ENCODE measurements at regions not wholly inside any gene's neighbourhood (a gene's known extent, or its start where the extent isn't known, plus 50 kb on each side); places are given as distances from the start of the nearest gene placed in this dataset.

DNA sequence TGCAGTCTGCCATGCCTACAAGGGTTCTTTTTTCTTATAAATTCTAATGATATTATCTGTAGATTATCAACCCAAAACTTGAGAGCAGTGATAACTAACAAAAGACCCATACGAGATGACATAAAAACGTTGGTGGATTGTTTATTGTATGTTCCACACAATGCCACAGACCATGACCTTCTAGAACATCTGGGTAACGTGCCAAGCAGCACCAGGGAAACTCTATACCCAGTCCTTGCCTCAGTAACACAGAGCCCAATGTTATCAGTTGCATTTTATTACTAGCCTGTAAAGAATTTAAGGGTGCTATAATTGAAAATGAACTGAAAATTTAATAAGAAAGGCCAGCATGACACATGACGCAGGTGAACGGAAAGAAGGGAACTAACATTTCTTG lies 99.1 kb upstream of the UGP2 start:
- CTCF ChIA-PET = interaction anchor here (1.0 kb wide), 1 partner anchor 119 kb away, joined by 3 read pairs; no protein-coding TSS in a partner anchor
- peak overlapping the region; percentile 25 to 73; a peak in 3 of 4 replicates for H3K27ac ChIP-seq (ENCODE audit: low read depth in 2 of 2, low read length in 1 of 2)
- POLR2A ChIA-PET = no interaction called here
- H3K4me2 ChIP-seq = peak overlapping the region; percentile 39; the same call in 1 of the 2 replicates
- H3K9ac ChIP-seq = no peak overlapping the region
- TF ChIP-seq SMC3 (IDR thresholded peaks at IDR 0.05; ENCODE audit: low read depth, low read length) = no peak
- no peaks in the 10 kb centered on the region for H3K9me3 ChIP-seq
- H2AFZ ChIP-seq (ENCODE audit: low read depth) = no peak overlapping the region
- H4K20me1 ChIP-seq (ENCODE audit: insufficient read depth) = no peaks in the 10 kb centered on the region
- peaks cover 29 to 30% of the 10 kb centered on the region in 2 experiments; a peak in 3 of 4 replicates for H3K4me1 ChIP-seq (ENCODE audit: control insufficient read depth in 1 of 2, insufficient read depth in 2 of 2, low read depth in 1 of 2, low read length in 1 of 2)
- H3K79me2 ChIP-seq (ENCODE audit: insufficient read depth) = no peaks in the 10 kb centered on the region; the same call in 1 of the 2 replicates
- H3F3A ChIP-seq (replicated peaks; ENCODE audit: insufficient read depth) = peaks cover 11% of the 10 kb centered on the region
- H3K27me3 ChIP-seq (ENCODE audit: insufficient read depth) = no peaks in the 10 kb centered on the region
- 77% methylated on average over 5 of the region's 5 CpGs for WGBS (ENCODE audit: low lambda C conversion rate)
- no peak for DNase-seq
- peaks cover 0 to 2% of the 10 kb centered on the region in 2 experiments for H3K36me3 ChIP-seq (replicated peaks in 1 of 2; ENCODE audit: control insufficient read depth in 1 of 2, insufficient read depth in 2 of 2, low read length in 1 of 2)
- no peak overlapping the region for H3K4me3 ChIP-seq (ENCODE audit: low read depth in 2 of 2, low read length in 1 of 2)
- no peaks in the 10 kb centered on the region for H3K9me2 ChIP-seq

DNA sequence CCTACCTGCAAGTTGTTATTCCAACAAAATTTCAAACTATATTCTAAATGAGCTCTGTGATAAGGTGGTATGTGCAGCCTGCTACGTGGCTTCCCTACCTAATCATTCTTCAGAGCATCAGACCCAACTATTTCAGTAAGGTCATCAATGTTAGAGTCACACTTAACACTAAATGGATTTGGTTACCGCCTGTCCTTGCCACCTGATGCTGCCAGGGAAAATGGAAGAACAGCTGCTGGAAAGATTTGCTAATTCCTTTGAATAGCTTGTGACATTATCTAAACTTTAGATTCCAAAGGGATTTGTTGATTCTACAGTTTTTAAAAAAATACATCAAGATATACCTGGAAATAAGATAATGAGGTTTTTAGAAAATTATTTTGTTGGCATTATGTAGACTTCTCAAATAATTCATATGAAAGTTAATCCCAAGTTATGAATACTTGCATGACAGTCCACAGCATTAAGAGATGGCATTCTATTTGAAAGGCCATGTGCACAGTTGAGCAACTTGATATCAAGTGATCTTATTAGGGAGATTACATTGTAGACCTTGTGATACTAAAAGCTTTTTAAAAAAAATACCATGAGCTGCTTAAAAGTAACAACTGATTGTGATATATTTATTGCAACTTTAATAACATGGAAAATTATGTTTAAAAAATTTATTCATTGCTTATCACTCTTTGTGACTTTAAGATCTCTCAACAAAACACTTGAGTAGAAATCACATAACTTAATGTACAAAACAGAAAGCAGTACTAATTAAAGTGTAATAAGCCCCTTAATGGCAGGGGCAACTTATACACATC lies 98.3 kb upstream of the UGP2 start:
- Histone ChIP-seq H3K9ac (no peak overlapping the region), H3K36me3 (replicated peaks in 1 of 2; ENCODE audit: control insufficient read depth in 1 of 2, insufficient read depth in 2 of 2, low read length in 1 of 2) (peaks cover 0 to 6% of the 10 kb centered on the region in 2 experiments), H3K4me2 (no peak overlapping the region), H3K79me2 (ENCODE audit: insufficient read depth) (no peaks in the 10 kb centered on the region; the same call in 1 of the 2 replicates), H4K20me1 (ENCODE audit: insufficient read depth) (no peaks in the 10 kb centered on the region), H3K4me3 (ENCODE audit: low read depth in 2 of 2, low read length in 1 of 2) (no peak overlapping the region), H3K27ac (ENCODE audit: low read depth in 2 of 2, low read length in 1 of 2) (peak overlapping the region in 1 of 2 experiments; percentile 73; a peak in 2 of 4 replicates), H3F3A (replicated peaks; ENCODE audit: insufficient read depth) (peaks cover 11% of the 10 kb centered on the region), H2AFZ (ENCODE audit: low read depth) (no peak overlapping the region), H3K27me3 (ENCODE audit: insufficient read depth) (no peaks in the 10 kb centered on the region), H3K9me2 (no peaks in the 10 kb centered on the region), H3K4me1 (ENCODE audit: control insufficient read depth in 1 of 2, insufficient read depth in 2 of 2, low read depth in 1 of 2, low read length in 1 of 2) (peaks cover 22 to 29% of the 10 kb centered on the region in 2 experiments; a peak in 3 of 4 replicates), H3K9me3 (no peaks in the 10 kb centered on the region)
- ChIA-PET CTCF (interaction anchor here (0.9 to 1.1 kb wide), 2 partner anchors 11 to 98 kb away, joined by 3 to 4 read pairs; partner anchors contain the start of gene UGP2), POLR2A (interaction anchor here (0.6 kb wide), 1 partner anchor 1387 kb away, joined by 3 read pairs; the partner anchor contains the start of gene RAB1A)
- DNase-seq = no peak
- 87% methylated on average over 2 of the region's 2 CpGs for WGBS (ENCODE audit: low lambda C conversion rate)
- TF ChIP-seq MXI1 (IDR thresholded peaks at IDR 0.05; ENCODE audit: low read depth, low read length) (peak; percentile 66), ELF1 (IDR thresholded peaks at IDR 0.05) (no peak), NRF1 (IDR thresholded peaks at IDR 0.05; ENCODE audit: low read depth, low read length) (no peak), FOXM1 (IDR thresholded peaks at IDR 0.05; ENCODE audit: low read depth) (no peak), RFX5 (IDR thresholded peaks at IDR 0.05; ENCODE audit: low read length) (no peak), FOXJ3 (CRISPR knock-in tag; IDR thresholded peaks at IDR 0.05) (no peak), EP300 (IDR thresholded peaks at IDR 0.05; ENCODE audit: borderline replicate concordance in 1 of 2, low read depth in 1 of 2, low read length in 1 of 2) (peak in 1 of 2 experiments; percentile 3; a peak in 1 of 4 replicates), GATA2 (CRISPR knock-in tag; IDR thresholded peaks at IDR 0.05) (peak; percentile 40), JUND (IDR thresholded peaks at IDR 0.05) (no peak), USF1 (IDR thresholded peaks at IDR 0.05; ENCODE audit: borderline replicate concordance, low read depth) (no peak), MEF2A (IDR thresholded peaks at IDR 0.05; ENCODE audit: borderline replicate concordance, low read depth) (no peak)

Measured in SK-N-SH (cell line).